ENCODE measurements at regions not wholly inside any gene's neighbourhood (a gene's known extent, or its start where the extent isn't known, plus 50 kb on each side); places are given as distances from the start of the nearest gene placed in this dataset.

GRCh38 chr1:168482106-168482505 lies 61.7 kb downstream of the XCL2 start:
- no peak for TF ChIP-seq TAF1 (IDR thresholded peaks at IDR 0.05; ENCODE audit: borderline replicate concordance, insufficient read depth, low read length)
- TF ChIP-seq REST (IDR thresholded peaks at IDR 0.05; ENCODE audit: insufficient read depth in 1 of 2, low read depth in 2 of 2, low read length in 2 of 2): no peak
- no peak for TF ChIP-seq POLR2AphosphoS5 (IDR thresholded peaks at IDR 0.05; ENCODE audit: low read depth, low read length)
- TF ChIP-seq FOXP2 (optimal IDR thresholded peaks at IDR 0.05; ENCODE audit: borderline replicate concordance, extremely low read depth, extremely low read length, insufficient read depth): no peak
- TF ChIP-seq SIN3A (IDR thresholded peaks at IDR 0.05; ENCODE audit: borderline replicate concordance, insufficient read depth, low read length): no peak

GRCh38 chr1:168481586-168481985 lies 62.2 kb downstream of the XCL2 start:
- no peak for TF ChIP-seq TAF1 (IDR thresholded peaks at IDR 0.05; ENCODE audit: borderline replicate concordance, insufficient read depth, low read length)
- no peak for TF ChIP-seq POLR2AphosphoS5 (IDR thresholded peaks at IDR 0.05; ENCODE audit: low read depth, low read length)
- TF ChIP-seq REST (IDR thresholded peaks at IDR 0.05; ENCODE audit: insufficient read depth in 1 of 2, low read depth in 2 of 2, low read length in 2 of 2): no peak
- no peak for TF ChIP-seq FOXP2 (optimal IDR thresholded peaks at IDR 0.05; ENCODE audit: borderline replicate concordance, extremely low read depth, extremely low read length, insufficient read depth)
- TF ChIP-seq SIN3A (IDR thresholded peaks at IDR 0.05; ENCODE audit: borderline replicate concordance, insufficient read depth, low read length): no peak

- TF ChIP-seq FOXP2 (optimal IDR thresholded peaks at IDR 0.05; ENCODE audit: borderline replicate concordance, extremely low read depth, extremely low read length, insufficient read depth) (no peak), SIN3A (IDR thresholded peaks at IDR 0.05; ENCODE audit: borderline replicate concordance, insufficient read depth, low read length) (no peak), REST (IDR thresholded peaks at IDR 0.05; ENCODE audit: insufficient read depth in 1 of 2, low read depth in 2 of 2, low read length in 2 of 2) (no peak), TAF1 (IDR thresholded peaks at IDR 0.05; ENCODE audit: borderline replicate concordance, insufficient read depth, low read length) (no peak), POLR2AphosphoS5 (IDR thresholded peaks at IDR 0.05; ENCODE audit: low read depth, low read length) (no peak)
Observed at GRCh38 chr1:168480997-168481396, 62.8 kb downstream of the XCL2 start.

GRCh38 chr1:168477792-168478191 lies 66.0 kb downstream of the XCL2 start:
- TF ChIP-seq FOXP2 (optimal IDR thresholded peaks at IDR 0.05; ENCODE audit: borderline replicate concordance, extremely low read depth, extremely low read length, insufficient read depth) (no peak), POLR2AphosphoS5 (IDR thresholded peaks at IDR 0.05; ENCODE audit: low read depth, low read length) (no peak), SIN3A (IDR thresholded peaks at IDR 0.05; ENCODE audit: borderline replicate concordance, insufficient read depth, low read length) (no peak), TAF1 (IDR thresholded peaks at IDR 0.05; ENCODE audit: borderline replicate concordance, insufficient read depth, low read length) (no peak), REST (IDR thresholded peaks at IDR 0.05; ENCODE audit: insufficient read depth in 1 of 2, low read depth in 2 of 2, low read length in 2 of 2) (no peak)
